SJCRH30 (cell line): ENCODE measurements at regions not wholly inside any gene's neighbourhood (a gene's known extent, or its start where the extent isn't known, plus 50 kb on each side); places are given as distances from the start of the nearest gene placed in this dataset.

Source experiments
- DNase-seq, 2 experiments: peaks; one replicate each; pipeline ENCODE4 v3.0.0-alpha.2; 2015 to 2020
- H3K27ac ChIP-seq: fragments of 250-450 bp; sonication (Bioruptor Pico); 2 replicates; pipeline ENCODE4 v1.5.1; 2020; ENCODE audit warnings: mild to moderate bottlenecking, moderate library complexity
- H3K27me3 ChIP-seq: fragments of 250-450 bp; sonication (Bioruptor Pico); 2 replicates; pipeline ENCODE4 v1.5.1; 2020; ENCODE audit warnings: mild to moderate bottlenecking, moderate library complexity
- H3K36me3 ChIP-seq: fragments of 250-450 bp; sonication (Bioruptor Pico); 2 replicates; pipeline ENCODE4 v1.5.1; 2020; ENCODE audit warnings: mild to moderate bottlenecking, moderate library complexity
- H3K4me1 ChIP-seq: fragments of 250-450 bp; sonication (Bioruptor Pico); 2 replicates; pipeline ENCODE4 v1.5.1; 2020; ENCODE audit warnings: mild to moderate bottlenecking, moderate library complexity
- H3K4me3 ChIP-seq: fragments of 250-450 bp; sonication (Bioruptor Pico); 2 replicates; pipeline ENCODE4 v1.5.1; 2020; ENCODE audit warnings: mild to moderate bottlenecking, moderate library complexity
- H3K9me3 ChIP-seq: fragments of 250-450 bp; sonication (Bioruptor Pico); replicated peaks from 2 replicates; pipeline ENCODE4 v1.5.1; 2020; ENCODE audit warnings: mild to moderate bottlenecking, moderate library complexity

- DNase-seq, result no peak
- no peaks in the 10 kb centered on the region for H3K9me3 ChIP-seq
- peaks cover 24% of the 10 kb centered on the region for H3K27me3 ChIP-seq
- H3K4me3 ChIP-seq, result no peak overlapping the region
- no peaks in the 10 kb centered on the region for H3K4me1 ChIP-seq
- H3K27ac ChIP-seq, result no peak overlapping the region
- no peaks in the 10 kb centered on the region for H3K36me3 ChIP-seq
Observed at GRCh38 chr20:54849741-54850140, 374.3 kb downstream of the DOK5 start.

GRCh38 chr20:54848984-54849538 lies 373.7 kb downstream of the DOK5 start:
- Histone ChIP-seq H3K9me3 (no peaks in the 10 kb centered on the region), H3K4me1 (no peaks in the 10 kb centered on the region), H3K27ac (no peak overlapping the region), H3K27me3 (peaks cover 28% of the 10 kb centered on the region), H3K36me3 (no peaks in the 10 kb centered on the region), H3K4me3 (no peak overlapping the region)
- DNase-seq, result no peak

- H3K9me3 ChIP-seq, result no peaks in the 10 kb centered on the region
- no peak overlapping the region for H3K27ac ChIP-seq
- no peak overlapping the region for H3K4me3 ChIP-seq
- peaks cover 28% of the 10 kb centered on the region for H3K27me3 ChIP-seq
- no peaks in the 10 kb centered on the region for H3K36me3 ChIP-seq
- no peak for DNase-seq
- H3K4me1 ChIP-seq, result no peaks in the 10 kb centered on the region
Observed at GRCh38 chr20:54848262-54848661, 372.9 kb downstream of the DOK5 start.

GRCh38 chr20:54846948-54847347 lies 371.6 kb downstream of the DOK5 start:
- Histone ChIP-seq H3K36me3 (no peaks in the 10 kb centered on the region), H3K4me1 (no peaks in the 10 kb centered on the region), H3K27ac (no peak overlapping the region), H3K9me3 (no peaks in the 10 kb centered on the region), H3K4me3 (no peak overlapping the region), H3K27me3 (peaks cover 37% of the 10 kb centered on the region)
- no peak for DNase-seq

DNA sequence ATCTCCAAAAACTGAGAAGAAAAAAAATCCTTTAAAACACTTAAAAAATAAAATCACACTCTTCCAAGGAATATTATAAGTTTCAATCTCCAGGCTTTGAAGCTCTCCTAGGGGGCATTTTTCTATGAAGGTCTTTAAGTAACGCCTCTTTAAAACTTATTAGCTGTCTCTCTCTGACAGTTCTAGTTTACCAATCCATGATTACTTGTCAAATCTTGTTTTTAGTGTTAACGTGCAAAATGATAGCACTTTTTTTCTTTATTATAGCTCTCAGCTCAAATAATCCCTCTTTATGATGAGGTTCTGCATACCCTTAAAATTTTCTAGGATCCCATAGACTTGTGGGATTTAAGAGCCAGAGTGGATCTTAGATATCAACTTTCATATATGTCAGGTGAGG lies 369.0 kb downstream of the DOK5 start:
- no peak overlapping the region for H3K4me3 ChIP-seq
- no peaks in the 10 kb centered on the region for H3K36me3 ChIP-seq
- no peaks in the 10 kb centered on the region for H3K4me1 ChIP-seq
- H3K9me3 ChIP-seq, result no peaks in the 10 kb centered on the region
- H3K27me3 ChIP-seq, result peaks cover 31% of the 10 kb centered on the region
- no peak for DNase-seq
- H3K27ac ChIP-seq, result no peak overlapping the region

GRCh38 chr20:54843865-54844264 lies 368.5 kb downstream of the DOK5 start:
- no peak for DNase-seq
- Histone ChIP-seq H3K27ac (no peak overlapping the region), H3K27me3 (peaks cover 35% of the 10 kb centered on the region), H3K36me3 (no peaks in the 10 kb centered on the region), H3K4me3 (no peak overlapping the region), H3K9me3 (no peaks in the 10 kb centered on the region), H3K4me1 (no peaks in the 10 kb centered on the region)

- Histone ChIP-seq H3K36me3 (no peaks in the 10 kb centered on the region), H3K9me3 (no peaks in the 10 kb centered on the region), H3K27ac (no peak overlapping the region), H3K4me3 (no peak overlapping the region), H3K27me3 (peaks cover 38% of the 10 kb centered on the region), H3K4me1 (no peaks in the 10 kb centered on the region)
- DNase-seq, result no peak
Observed at GRCh38 chr20:54843431-54843830, 368.0 kb downstream of the DOK5 start.

GRCh38 chr20:54839224-54839623 lies 363.8 kb downstream of the DOK5 start:
- no peak for DNase-seq
- peaks cover 25% of the 10 kb centered on the region for H3K27me3 ChIP-seq
- H3K27ac ChIP-seq, result no peak overlapping the region
- H3K9me3 ChIP-seq, result no peaks in the 10 kb centered on the region
- H3K4me3 ChIP-seq, result no peak overlapping the region
- no peaks in the 10 kb centered on the region for H3K4me1 ChIP-seq
- H3K36me3 ChIP-seq, result no peaks in the 10 kb centered on the region

DNA sequence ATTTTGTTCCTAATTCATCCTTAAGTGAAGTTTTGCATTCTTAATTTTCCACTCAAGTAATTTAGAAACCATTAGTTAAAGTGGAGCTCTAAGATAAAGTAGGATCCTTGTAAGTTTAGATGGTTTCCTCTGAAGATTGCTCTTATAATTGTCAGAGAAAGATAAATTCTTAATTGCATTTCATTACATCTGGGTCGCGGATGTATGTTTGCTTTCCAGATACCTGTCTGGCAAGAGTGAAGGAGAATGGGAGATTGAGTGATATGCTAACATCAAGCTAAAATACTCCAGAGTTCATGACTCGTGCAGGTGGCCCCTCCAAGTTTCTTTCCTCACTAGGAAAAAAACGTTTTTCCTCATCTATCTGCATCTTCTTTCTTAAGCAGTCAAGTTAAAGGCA lies 361.8 kb downstream of the DOK5 start:
- no peaks in the 10 kb centered on the region for H3K4me1 ChIP-seq
- H3K9me3 ChIP-seq, result no peaks in the 10 kb centered on the region
- no peak for DNase-seq
- no peak overlapping the region for H3K4me3 ChIP-seq
- H3K36me3 ChIP-seq, result no peaks in the 10 kb centered on the region
- peaks cover 19% of the 10 kb centered on the region for H3K27me3 ChIP-seq
- H3K27ac ChIP-seq, result no peak overlapping the region

GRCh38 chr20:54822386-54822785 lies 347.0 kb downstream of the DOK5 start:
- no peaks in the 10 kb centered on the region for H3K4me1 ChIP-seq
- H3K27me3 ChIP-seq, result 0 out of 2 replicates have a peak, but pooled peaks cover 3% of the 10 kb centered on the region
- no peak overlapping the region for H3K27ac ChIP-seq
- H3K9me3 ChIP-seq, result no peaks in the 10 kb centered on the region
- no peak overlapping the region for H3K4me3 ChIP-seq
- no peak for DNase-seq
- H3K36me3 ChIP-seq, result no peaks in the 10 kb centered on the region

- no peaks in the 10 kb centered on the region for H3K9me3 ChIP-seq
- 0 out of 2 replicates have a peak, but pooled peaks cover 3% of the 10 kb centered on the region for H3K27me3 ChIP-seq
Observed at GRCh38 chr20:54820392-54820791, 345.0 kb downstream of the DOK5 start.

DNA sequence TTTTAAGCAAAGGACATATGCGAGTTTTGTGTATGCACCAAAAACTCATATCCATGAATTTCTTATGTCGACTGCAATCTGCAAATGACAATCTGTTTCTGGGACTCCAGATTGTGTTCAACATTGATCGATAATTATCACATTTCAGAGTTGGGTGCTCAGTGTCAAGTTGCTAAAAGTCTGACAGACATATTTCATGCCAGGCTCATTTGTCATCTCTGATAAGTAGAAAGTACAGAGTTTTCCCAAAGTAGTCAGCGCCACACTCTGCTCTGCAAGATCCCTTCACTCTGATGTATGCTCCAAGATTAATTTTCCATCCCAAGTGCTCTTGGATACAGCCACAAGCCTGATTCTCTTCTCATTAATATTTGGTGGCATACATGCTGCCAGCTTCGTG lies 331.1 kb downstream of the DOK5 start:
- Histone ChIP-seq H3K27ac (no peak overlapping the region), H3K27me3 (peaks cover 14% of the 10 kb centered on the region; the same call in 1 of the 2 replicates), H3K4me3 (no peak overlapping the region), H3K4me1 (no peaks in the 10 kb centered on the region), H3K9me3 (no peaks in the 10 kb centered on the region), H3K36me3 (no peaks in the 10 kb centered on the region)
- DNase-seq, result no peak

More at GRCh38 chr20:54820392-54820791, 345.0 kb downstream of the DOK5 start:
- no peak for DNase-seq
- Histone ChIP-seq H3K36me3 (no peaks in the 10 kb centered on the region), H3K4me3 (no peak overlapping the region), H3K27ac (no peak overlapping the region), H3K4me1 (no peaks in the 10 kb centered on the region)

DNA sequence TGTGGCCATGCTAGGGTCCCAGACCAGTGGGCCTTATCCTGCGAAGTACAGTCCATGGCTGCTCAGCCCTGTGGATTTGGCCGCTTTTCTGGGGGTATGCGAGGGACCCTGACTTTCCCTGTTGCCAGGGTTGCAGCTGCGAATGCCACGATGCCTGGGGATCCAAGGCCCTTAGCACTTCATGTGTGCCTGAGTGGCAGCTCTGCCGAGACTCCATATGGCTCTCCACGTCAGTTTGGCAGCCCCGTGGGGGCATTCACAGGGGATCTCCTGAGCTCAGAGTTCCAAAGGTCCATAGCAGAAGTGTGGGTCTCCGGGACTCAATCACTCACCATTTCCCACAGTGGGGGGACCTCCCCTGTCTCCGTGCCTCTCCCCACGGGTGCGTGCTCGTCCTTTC lies 319.5 kb downstream of the DOK5 start:
- no peak for DNase-seq
- Histone ChIP-seq H3K36me3 (no peaks in the 10 kb centered on the region), H3K4me1 (peaks cover 3% of the 10 kb centered on the region; the same call in 1 of the 2 replicates), H3K27ac (no peak overlapping the region), H3K27me3 (peaks cover 12% of the 10 kb centered on the region), H3K9me3 (0 out of 2 replicates have a peak, but pooled peaks cover 2% of the 10 kb centered on the region), H3K4me3 (no peak overlapping the region)

GRCh38 chr20:54794110-54794509 lies 318.7 kb downstream of the DOK5 start:
- H3K36me3 ChIP-seq, result no peaks in the 10 kb centered on the region
- H3K4me3 ChIP-seq, result no peak overlapping the region
- H3K27me3 ChIP-seq, result peaks cover 12% of the 10 kb centered on the region
- no peak for DNase-seq
- H3K9me3 ChIP-seq, result 0 out of 2 replicates have a peak, but pooled peaks cover 2% of the 10 kb centered on the region
- H3K27ac ChIP-seq, result no peak overlapping the region
- H3K4me1 ChIP-seq, result peaks cover 3% of the 10 kb centered on the region; the same call in 1 of the 2 replicates

- H3K4me3 ChIP-seq, result no peak overlapping the region
- no peak overlapping the region for H3K27ac ChIP-seq
- no peak for DNase-seq
- 0 out of 2 replicates have a peak, but pooled peaks cover 2% of the 10 kb centered on the region for H3K9me3 ChIP-seq
- H3K4me1 ChIP-seq, result peaks cover 3% of the 10 kb centered on the region; the same call in 1 of the 2 replicates
- peaks cover 12% of the 10 kb centered on the region for H3K27me3 ChIP-seq
- no peaks in the 10 kb centered on the region for H3K36me3 ChIP-seq
Observed at GRCh38 chr20:54793291-54793992, 318.0 kb downstream of the DOK5 start.
